ENCODE measurements at regions not wholly inside any gene's neighbourhood (a gene's known extent, or its start where the extent isn't known, plus 50 kb on each side); places are given as distances from the start of the nearest gene placed in this dataset.
"Not testable (repeated sequence)": the region's sequence is repeated elsewhere in the genome, so short reads cannot be mapped to it uniquely, and the experiment has no call there.

DNA sequence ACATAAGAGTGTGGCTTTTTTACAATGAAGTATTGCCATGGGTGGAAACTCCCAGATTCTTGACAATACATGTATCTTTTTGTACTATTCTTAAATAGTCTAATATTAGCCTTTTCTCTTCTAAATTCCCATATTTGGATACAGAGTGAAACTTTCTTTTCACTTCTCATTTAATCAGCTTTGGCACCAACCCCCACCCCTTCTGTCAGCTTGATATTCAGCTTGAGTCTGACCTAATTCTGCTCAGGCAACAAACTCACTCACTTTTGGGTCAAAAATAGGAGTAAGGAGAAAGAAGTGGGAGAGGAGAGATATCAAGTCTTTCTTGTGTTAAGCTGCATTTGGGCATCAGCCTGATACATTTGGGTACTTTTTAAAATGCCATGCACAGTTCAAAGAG, 397.5 kb downstream of the COG6 start:
- no peak for DNase-seq

DNA sequence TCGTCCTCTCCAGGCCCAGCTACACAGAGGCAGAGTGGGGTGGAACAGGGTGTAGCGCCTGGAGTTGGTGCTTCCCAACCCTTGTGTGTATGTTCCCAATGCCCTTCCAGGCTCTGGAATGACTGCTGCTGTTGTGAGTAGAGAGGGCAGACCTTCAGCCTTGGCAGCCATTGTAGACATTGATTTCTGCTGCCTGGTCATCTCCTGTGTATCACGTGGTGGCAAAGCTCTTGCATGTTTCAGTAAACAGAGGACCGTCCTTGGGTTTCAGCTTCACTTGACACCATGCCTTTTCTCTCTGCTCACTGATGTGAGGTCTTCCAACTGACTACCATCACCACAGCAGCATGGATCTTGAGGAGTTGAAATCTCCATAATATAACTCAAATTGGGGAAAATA, 397.9 kb downstream of the COG6 start:
- no peak for DNase-seq

DNA sequence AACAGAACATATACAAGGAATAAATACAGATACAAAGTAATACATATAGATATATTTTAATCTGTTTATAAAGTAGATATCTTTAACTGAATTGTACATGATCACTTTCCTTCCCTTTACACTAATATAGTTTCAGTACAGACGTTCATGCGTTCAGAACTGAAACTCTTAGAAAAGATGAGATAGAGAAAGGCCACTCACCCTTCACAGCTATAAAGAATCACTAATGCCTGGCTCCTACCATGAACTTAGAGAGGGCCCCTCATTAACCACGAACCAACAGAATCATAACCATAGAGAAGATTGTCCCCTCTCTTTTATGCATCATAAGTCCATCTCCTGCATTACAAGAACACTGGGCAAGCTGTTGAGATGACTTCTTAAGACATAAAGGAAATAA, 399.0 kb downstream of the COG6 start:
- DNase-seq, result not testable (repeated sequence)

DNA sequence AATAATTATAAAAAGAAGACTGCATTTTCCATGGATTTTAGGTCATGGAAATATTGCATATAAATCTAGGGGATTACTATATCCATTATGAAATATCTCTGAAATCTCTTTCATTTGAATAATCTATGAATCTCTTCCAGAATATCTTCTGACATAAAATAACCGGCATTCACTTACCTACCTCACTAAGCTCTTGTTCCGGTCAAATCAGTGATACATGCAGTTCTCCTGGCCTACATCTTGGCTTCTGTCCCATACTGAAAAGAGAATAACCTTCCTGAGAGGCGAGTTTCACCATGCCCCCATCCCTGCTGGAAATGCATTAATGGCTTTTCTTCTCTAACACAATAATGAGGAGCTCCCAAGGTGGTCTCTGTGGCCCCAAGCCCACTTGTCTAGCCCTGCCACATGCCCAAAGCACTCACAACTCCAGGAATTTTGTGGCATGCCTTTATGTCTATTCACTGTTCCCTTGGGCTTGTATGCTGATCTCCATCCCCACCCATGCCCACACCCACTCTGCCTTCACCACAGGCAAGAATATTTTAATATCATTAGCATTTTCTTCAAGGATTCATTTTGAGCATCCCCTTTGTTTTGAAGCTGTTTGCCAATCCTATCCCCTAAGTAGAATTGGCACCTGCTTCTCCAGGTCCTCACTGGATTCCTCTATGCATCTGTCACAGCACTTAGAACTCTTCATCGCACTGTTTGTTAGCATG, 401.6 kb downstream of the COG6 start:
- DNase-seq, result no peak

DNA sequence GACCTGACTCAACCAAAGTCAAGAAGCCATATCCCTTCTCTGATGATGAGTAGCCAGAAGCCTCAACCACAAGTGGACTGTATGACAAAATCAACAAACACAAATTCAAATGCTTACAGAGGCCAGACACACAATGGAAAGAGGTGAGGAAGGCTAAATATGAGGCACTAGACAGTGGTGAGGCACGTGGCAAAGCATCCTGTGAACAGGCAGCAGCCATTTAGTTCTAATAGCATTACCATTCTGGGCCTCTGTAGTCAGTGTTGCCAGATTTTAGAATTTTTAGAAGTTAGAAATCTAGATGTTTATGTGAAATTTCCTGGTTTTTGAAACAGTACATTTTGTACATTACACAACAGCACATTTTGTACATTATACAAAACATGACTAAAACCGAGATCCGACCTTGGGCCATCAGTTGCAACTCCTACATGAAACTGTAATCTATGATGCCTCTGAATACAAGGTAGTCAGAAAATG, 403.3 kb downstream of the COG6 start:
- DNase-seq, result no peak

DNA sequence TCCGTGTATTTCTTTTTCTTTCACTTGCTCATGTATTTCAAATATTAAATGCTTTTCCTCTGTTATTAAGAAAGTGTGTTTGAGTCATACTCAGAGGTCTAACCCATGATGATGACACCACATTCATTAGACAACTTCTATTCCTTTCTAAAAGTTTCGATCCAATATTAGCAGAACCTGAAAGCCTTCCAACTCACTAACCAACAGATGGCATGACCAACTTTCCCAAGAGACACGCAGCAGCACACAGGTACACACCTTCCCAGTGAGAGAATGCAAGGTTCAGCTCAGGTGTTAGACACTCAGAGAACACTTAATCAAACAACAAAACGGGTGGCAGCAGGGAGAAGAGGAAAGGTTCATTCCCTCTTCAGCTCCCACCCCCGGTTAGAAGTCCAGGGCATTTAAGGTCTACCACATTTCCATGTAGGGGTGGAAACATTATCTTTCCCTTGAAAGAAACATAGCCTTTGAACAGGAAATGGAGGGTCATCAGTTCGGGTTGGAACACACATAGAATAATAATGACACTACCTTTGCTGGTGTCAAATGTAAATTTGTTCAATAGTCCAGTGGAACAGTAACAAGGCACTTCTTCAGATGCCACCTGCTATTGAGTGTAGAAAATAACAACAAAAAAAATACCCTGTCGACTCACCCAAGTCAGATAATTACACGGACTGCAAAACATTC, 404.2 kb downstream of the COG6 start:
- DNase-seq, result no peak

DNA sequence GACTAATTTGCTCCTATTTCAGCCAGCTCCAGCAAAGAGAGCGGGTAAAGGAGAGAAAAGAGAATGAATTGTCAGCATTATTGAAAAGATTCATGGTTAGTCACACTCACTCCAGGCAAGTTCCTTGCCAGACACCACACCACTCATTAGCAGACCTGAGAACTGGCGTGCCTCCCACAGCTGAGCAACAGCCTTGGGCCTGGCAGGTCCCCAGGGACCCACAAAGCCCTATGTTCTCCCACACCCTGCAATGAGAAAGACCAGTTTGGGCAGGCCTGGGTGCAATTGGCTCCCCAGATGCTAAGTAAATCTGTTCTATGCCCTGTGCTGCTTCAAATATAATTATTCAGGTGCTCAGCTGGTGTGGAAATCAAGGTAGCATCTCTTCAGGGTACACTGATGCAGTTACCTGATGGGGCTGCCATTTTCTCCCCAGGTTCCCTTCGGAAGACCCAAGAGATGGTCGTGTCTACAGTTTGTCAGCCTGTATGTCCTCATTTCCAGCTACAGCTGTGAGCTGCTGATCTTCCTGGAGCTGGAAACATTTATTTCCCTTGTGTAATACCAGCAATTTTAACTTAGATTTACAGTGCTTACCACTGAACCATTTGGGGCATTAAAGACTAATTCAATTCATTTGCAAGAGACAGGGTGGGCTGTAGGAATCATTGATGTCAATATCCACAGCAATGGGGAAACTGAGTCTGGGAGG, 405.0 kb downstream of the COG6 start:
- DNase-seq, result no peak

DNA sequence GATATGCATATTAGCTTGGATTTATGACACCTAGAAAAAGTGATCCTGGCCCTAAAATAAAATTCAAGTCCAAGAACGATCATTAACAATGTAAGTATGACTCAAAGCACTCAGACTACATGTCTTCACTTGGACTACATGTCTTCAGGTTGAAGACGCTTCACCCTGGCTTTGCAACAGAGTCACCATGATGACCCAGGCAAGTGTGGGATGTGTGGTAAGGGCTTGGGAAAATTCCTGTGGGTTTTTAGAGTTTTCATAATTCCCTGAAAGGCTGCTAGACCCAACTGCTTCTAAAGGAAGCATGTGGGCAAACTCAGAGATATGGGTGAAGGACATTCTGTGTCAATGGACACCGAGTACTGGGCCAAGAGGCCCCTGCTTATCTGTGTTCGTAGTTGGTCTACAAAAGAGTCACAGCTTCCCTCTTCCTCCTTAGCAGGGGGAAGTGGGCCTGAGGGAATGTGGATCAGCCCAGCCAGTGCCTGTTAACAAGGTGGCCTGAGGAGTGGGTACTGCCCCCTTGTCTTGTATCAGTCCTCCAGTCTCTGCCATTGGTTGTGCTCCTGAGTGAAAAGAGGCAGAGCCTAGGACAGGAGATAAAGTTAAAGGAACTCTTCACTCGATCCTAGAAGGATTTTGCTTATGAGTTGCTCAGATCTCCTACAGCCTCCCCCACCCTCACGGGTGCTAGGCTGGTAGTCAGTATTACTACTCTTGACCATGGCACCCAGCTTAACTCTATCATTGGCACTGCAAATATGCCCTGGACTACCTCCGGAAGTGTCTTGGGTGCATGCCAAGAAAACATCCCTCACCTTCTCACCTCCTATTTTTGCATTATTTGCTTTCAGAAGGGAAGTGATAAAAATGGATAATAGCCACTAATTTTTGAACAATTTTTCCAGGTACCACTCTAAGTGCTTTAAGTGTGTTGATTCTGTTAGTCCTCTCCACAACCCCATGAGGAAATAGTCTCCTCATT, 406.3 kb downstream of the COG6 start:
- no peak for DNase-seq

DNA sequence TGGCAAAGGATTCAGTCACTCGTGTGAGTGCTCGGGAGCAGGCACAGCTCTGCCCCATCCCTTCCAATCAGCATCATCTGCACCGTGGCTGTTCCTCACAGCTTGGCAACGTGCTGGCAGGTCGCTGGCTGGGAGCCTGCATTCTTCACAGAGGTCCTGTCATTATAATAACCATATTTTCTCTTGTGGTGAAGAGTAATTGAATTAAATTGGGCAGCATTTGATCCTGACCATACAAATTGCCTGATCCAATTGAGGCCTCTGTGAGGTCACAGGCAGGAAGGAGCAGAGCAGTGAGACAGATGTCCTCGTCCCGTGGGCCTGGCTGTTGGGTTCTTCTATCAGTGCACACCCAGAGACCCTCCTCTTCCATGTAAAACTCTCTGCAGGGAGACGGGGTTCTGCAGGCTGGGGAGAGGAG, 407.8 kb downstream of the COG6 start:
- no peak for DNase-seq

DNA sequence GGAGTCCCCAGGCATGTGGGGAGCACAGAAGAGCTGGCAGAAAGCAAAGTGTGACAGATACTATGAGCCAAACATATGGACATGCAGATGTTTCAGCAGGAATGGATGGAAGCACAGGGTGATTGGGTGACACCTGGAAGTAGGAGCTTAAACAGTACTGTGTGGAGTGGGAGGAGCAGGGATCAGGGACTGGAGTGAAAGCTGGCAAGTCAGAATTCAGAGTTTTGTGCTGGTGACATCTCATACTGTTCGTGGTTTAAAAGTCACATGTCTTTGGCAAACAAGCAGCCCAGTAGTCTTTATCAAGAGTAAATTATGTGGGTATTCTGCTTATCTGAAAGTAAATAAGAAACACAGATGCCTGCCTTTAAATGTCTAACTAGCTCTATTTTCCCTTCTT, 408.2 kb downstream of the COG6 start:
- DNase-seq, result no peak

DNA sequence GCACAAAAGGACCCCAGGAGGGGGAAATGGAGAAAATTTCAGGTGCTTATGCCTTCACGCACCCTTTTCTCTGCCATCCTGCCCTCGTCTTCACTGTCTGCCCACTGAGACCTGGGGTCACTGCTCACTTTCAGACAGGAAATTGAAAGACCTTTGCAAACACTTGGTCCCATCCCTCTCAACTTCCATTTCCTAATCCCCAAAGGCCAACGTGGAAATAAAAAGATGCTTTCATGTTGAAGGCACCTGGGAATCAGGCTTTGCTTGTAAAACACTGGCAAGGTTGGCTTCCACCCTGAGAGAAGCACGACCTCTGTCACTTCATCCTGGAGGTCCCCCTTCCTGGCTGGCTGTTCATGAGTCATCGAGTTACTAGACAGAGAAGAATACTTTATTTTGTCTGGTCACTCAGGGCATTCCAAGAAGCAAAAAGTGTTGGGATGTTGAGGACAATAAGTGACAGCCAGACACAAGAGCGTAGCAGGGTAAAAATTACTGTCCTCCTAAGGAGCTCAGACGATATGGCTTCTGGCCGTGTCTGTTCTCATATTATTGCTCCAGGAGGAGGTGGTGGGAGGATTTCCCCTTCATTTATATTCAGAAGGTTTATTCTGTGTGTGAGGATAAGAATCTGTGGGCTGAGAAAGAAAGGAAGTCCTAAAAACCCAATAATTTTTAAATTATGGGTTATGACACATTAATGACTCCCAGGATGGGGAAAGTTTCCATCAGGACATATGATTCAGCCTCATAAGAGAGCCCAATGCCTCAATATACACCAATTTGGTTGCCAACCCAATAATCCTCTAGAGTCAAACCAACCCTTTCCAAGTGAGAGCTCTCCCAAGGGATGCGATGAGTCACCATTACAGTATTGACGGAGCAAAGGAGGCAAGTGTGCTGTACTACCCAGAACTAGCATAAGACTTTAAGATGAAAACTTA, 409.0 kb downstream of the COG6 start:
- no peak for DNase-seq

DNA sequence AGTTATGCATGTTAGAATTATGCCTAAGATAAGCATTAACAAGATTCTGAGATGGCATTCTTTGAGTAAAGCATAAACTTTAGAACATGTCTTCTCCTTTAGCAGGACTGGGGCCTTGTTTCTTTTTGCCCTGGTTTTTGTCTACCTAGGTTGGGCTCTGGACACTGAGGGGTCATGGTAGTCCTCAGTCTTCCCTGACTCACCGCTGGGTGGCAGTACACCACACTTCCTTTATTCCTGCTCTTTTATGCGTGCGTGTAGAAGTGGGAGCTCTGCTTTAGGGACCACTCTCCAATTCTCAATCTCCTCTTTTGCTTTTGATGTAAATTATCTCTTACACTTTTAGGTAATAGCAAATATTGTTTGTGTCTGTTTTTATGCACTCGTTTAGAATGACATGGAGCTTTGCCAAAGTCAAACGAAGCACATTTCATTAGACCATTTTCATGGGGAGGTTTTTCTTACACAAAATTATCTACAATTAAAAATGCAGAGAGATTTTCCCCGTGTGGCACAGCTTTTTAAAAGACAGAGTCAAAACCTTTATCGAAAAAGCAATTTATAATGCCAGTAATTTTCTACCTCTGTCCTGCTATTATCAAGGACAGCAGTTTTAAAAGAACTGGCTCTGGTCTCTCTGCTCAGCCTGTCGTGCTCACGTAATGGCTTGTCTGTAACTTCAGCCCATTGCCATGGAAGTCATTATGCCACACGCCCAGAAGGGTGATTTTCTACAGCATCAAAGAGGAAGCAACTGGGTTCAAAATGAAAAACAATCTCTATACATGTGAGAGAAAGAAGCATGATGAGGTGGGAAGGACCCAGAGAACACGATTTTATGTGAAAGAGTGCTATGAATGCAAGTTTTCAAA, 413.9 kb downstream of the COG6 start:
- DNase-seq, result peak; percentile 70

DNA sequence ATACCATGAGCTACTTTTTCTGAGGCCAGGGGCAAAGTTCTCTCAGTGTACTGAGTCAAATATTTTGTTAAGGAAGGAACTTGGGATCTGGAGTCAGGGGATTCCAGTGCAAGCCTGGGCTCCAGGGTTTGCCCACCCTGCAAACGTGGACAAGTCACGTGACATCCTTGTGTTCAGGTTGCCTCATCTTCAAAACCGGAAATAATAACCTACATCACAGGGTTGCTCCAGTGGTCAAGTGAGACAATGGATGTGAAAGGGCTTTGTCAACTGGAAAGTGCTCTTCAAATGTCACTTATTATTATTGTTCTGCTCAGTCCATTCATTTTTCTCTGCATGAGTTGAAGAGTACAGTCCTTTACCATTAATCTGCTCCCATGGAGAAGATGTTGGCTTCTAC, 414.9 kb downstream of the COG6 start:
- no peak for DNase-seq

DNA sequence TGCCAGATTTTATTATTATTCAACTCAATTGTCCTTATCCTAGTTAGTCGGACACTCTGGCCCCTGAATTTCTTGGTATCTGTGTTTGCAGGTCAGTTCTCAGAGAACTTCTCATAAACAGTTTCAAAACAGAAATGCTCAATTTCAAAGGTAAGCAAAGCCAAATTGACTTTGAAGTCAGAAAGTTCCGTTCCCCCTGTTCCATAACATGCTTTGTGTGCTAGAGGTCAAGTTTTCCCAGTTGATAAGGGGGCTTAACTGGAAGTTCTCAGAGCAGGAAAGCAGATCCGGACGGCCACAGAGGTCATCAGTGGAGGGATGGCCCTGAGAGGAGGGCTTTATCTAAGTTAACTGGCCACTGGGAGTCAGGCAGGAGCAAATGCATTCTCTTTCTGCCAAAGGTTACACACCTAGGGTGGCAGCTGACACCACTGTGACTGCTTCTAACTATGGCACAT, 417.2 kb downstream of the COG6 start:
- DNase-seq, result no peak

DNA sequence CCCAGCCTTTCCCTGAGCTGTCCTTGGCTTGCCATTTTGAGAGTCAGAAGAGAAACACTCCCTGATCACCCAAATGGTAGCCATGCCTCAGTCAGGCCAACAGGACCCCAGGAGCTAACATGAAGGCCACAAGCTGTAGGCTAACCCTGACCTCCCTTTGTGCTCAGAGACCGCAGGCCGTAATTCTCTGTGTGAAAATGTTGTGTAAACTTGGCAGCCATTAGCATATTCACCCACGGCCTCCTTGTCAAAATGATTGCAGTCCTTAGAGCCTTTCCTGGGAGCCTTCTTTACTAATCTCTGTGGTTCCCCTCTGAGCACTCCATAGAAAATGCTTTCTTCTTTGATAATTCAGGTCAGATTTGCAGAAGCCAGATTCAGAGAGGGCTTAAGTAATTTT, 418.9 kb downstream of the COG6 start:
- DNase-seq, result no peak

DNA sequence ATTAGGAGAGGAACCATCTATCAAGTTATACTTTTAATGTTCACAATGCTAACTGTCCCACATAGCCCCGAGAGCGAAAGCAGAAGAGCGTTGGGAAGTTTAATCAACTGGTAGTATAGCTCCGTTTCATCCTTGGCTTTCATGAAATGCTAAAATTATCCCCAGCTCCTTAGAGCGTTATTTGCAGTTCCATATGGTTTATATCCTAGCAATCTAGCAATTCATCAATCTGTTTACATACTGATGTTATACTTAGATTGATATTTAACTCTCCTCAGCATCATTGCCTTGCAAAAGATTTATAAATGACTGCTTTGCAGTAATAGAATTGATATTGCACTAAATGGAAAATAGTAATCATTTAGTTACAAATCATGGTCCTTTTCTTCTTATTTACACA, 419.8 kb downstream of the COG6 start:
- no peak for DNase-seq

DNA sequence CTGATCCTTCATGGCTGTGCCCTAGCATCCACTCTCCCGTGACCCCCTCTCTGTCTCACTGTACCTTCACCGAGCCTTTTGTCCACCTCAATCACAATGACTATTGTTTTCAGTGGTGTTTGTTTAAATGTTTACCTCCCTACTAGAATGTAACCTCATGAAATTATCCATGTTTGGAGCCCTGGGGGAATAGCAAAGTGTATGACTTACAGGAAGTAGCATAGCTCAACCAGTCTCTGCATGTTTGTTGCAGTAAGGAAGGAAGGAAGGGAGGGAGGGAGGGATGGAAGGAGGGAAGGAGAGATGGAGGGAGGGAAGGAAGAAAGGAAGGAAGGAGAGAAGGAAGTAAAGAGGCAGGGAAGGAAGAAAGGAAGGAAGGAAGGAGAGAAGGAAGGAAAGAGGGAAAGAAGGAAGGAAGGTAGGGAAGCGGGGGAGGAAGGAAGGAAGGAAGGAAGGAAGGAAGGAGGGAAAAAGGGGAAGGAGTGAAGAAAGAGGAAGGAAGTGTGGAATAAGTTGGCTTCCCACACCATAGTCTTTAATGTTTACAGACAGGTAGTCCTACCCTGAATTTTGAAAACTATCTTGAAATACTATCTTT, 421.4 kb downstream of the COG6 start:
- DNase-seq, result no peak

DNA sequence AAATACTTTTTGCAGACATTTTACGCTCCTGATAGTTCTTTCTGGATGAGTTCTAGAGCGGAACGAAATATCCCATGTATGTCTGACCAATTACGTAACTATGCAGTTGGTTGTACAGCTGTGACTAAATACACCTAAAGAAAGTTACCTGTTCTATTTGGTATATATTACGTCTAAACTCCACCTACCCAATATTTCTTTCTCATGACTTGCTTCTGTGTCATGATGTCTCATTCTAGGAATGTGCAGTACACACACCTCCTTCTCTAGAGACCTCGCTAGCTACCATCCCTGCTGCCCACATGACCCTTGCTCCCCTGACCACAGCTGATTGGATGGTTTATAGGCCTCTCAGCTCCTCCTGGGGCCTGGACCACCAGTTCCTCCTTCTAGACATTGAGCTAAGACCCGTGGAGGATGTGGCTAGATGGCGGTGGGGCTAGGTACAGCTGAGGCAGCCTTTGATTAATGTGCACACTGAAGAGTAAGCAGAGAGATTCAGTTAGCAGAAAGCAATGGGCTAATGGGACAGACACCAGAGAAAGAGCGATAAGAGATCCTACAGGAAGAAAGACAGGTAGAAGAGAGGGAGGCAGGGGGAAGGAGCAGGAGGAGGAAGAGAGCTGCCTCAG, 422.1 kb downstream of the COG6 start:
- no peak for DNase-seq

DNA sequence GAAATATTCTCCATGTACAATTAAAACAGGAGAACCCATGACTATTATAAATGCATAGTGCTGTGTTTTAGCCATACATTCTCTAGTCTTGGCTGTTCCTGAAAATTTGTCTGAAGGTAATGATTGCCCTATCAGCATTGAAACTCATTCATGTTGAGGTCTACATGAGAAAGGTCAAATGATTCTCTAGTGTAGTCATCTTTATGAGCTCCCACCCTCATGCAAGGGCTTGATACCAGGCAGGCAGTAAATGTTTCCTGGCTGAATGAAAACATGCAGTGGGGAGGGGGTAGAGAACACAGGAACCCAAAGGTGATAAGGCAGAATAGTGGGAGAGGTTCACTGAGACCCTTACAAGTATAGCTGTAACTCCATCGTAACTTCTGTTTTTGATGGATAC, 424.3 kb downstream of the COG6 start:
- no peak for DNase-seq
